ENCODE measurements at regions not wholly inside any gene's neighbourhood (a gene's known extent, or its start where the extent isn't known, plus 50 kb on each side); places are given as distances from the start of the nearest gene placed in this dataset.

DNA sequence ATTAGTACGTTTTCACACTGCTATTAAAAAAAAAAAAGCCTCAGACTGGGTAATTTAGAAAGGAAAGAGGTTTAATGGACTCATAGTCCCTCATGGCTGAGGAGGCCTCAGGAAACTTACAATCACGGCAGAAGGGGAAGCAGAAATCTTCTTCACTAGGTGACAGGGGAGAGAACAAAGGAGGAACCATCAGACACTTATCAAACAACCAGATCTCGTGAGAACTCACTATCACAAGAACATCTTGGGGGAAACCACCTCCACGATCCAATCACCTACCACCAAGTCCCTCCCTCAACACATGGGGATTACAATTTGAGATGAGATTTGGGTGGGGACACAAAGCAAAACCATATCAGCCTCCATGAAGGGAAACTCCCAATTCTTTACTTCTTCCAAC lies 85.2 kb upstream of the MAFB start:
- no peak for DNase-seq (ENCODE audit: low spot score, unreplicated experiment)
- TF ChIP-seq, protein P1, sequence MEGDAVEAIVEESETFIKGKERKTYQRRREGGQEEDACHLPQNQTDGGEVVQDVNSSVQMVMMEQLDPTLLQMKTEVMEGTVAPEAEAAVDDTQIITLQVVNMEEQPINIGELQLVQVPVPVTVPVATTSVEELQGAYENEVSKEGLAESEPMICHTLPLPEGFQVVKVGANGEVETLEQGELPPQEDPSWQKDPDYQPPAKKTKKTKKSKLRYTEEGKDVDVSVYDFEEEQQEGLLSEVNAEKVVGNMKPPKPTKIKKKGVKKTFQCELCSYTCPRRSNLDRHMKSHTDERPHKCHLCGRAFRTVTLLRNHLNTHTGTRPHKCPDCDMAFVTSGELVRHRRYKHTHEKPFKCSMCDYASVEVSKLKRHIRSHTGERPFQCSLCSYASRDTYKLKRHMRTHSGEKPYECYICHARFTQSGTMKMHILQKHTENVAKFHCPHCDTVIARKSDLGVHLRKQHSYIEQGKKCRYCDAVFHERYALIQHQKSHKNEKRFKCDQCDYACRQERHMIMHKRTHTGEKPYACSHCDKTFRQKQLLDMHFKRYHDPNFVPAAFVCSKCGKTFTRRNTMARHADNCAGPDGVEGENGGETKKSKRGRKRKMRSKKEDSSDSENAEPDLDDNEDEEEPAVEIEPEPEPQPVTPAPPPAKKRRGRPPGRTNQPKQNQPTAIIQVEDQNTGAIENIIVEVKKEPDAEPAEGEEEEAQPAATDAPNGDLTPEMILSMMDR (IDR thresholded peaks at IDR 0.05; ENCODE audit: unreplicated experiment) = no peak
- Mint-ChIP-seq H3K4me3 (ENCODE audit: low read depth) (no peak overlapping the region), H3K36me3 (ENCODE audit: insufficient read depth) (no peaks in the 10 kb centered on the region), H3K4me1 (ENCODE audit: low read depth) (no peaks in the 10 kb centered on the region), H3K27me3 (peaks cover 25% of the 10 kb centered on the region), H3K9me3 (ENCODE audit: low read depth) (no peaks in the 10 kb centered on the region), H3K27ac (no peak overlapping the region)

DNA sequence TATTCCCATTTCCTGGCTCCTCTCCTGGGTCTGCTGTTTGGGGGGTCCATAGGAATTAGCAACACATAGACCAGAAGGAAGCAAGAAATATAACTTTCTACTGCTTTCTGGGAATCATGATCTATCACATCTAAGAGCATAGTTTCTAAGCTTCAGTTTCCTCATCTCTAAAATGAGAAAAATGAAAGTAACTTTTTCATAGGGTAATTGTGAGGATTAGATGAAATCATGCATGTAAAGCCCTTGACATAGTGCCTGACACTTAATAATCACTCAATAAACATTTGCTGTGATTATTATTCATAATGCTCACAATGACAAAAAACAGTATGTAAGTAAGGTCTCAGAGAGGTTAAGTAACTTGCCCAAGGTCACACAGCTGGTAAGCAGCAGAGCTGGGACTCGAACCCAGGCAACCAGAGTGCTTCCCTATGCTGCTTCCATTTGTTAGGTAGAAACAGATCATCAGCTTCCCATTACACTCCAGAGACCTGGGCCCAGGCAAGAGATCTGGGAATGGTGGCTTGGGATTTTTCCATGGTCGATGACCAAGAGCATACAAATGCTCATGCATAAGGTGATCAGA lies 86.6 kb upstream of the MAFB start:
- H3K27ac Mint-ChIP-seq = no peak overlapping the region
- peaks cover 19% of the 10 kb centered on the region for H3K27me3 Mint-ChIP-seq
- no peak overlapping the region for H3K4me3 Mint-ChIP-seq (ENCODE audit: low read depth)
- TF ChIP-seq, protein P1 (IDR thresholded peaks at IDR 0.05; ENCODE audit: unreplicated experiment) = no peak
- H3K36me3 Mint-ChIP-seq (ENCODE audit: insufficient read depth) = no peaks in the 10 kb centered on the region
- no peaks in the 10 kb centered on the region for H3K4me1 Mint-ChIP-seq (ENCODE audit: low read depth)
- DNase-seq (ENCODE audit: low spot score, unreplicated experiment) = no peak
- no peaks in the 10 kb centered on the region for H3K9me3 Mint-ChIP-seq (ENCODE audit: low read depth)

DNA sequence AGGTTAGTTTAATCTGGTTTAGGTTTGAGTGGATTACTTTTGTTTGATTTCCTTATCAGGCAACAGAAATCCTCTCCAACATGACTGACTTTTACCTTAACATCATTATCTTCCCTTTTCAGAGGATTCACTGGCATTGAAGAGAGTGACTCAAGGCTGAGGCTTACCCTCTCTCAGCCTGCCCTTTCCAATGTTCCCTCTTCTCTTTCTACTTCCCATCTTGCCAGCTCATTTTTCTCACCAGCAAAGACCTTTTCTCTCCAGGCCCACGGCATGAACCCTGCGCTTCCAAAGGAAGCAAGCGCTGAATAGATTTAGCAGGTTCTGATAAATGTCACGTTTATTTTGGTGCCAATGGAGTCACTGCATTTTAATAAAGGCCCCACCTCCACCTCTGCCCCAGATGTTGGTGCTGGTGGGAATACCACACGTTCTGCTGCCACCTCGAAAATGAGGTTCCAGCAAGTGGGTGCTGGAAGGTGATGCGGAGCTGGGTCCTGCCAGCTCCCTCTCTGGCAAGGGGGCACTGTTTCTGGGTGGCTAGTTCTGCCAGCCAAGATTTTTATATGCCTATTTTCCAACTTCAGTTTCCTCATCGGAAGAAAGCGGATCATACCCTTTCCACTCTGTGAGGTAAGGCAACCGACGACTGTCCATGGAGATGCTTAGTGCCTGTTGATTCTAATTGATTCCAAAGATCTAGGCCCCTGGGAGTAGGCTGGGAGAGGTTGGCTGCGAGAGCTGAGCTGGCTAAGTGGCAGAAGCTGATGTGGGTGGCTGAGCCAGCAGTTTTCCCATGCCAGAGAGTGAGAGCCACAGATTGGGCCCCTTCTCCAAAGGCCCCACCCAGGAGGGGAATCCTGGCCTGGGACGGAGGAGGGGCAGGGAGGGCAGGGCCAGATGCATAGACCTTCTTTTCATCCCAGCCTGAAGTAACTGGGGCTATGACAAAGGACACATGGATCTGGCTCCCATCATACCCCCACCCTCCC lies 87.7 kb upstream of the MAFB start:
- no peak for DNase-seq (ENCODE audit: low spot score, unreplicated experiment)
- no peaks in the 10 kb centered on the region for H3K4me1 Mint-ChIP-seq (ENCODE audit: low read depth)

DNA sequence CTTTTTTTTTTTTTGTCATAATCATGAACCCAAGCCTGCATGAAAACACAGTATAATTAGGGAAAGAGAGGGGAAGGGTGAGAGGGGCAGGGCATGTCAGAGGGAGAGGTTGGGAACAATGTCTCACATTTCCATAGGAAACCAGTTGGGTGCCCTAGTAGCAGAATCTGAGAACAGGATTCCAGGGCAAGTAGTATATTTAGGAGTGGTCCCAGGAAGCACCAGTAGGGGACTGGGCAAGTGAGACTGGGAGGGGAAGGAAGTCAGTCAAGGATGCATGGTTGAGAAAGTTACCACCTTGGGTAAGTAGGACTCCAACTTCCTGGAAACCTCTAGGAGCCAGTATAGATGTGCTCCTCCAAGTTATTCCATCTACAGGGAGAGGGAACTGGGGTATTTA lies 88.6 kb upstream of the MAFB start:
- Mint-ChIP-seq H3K4me3 (ENCODE audit: low read depth) (no peak overlapping the region), H3K27ac (no peak overlapping the region), H3K9me3 (ENCODE audit: low read depth) (no peaks in the 10 kb centered on the region), H3K36me3 (ENCODE audit: insufficient read depth) (no peaks in the 10 kb centered on the region), H3K4me1 (ENCODE audit: low read depth) (no peaks in the 10 kb centered on the region), H3K27me3 (peaks cover 15% of the 10 kb centered on the region)
- DNase-seq (ENCODE audit: low spot score, unreplicated experiment) = no peak
- TF ChIP-seq, protein P1 (IDR thresholded peaks at IDR 0.05; ENCODE audit: unreplicated experiment) = no peak

More for the DNA sequence above, 87.7 kb upstream of the MAFB start:
- H3K27me3 Mint-ChIP-seq = peaks cover 13% of the 10 kb centered on the region
- no peaks in the 10 kb centered on the region for H3K9me3 Mint-ChIP-seq (ENCODE audit: low read depth)
- TF ChIP-seq, protein P1 (IDR thresholded peaks at IDR 0.05; ENCODE audit: unreplicated experiment) = no peak
- no peaks in the 10 kb centered on the region for H3K36me3 Mint-ChIP-seq (ENCODE audit: insufficient read depth)
- H3K4me3 Mint-ChIP-seq (ENCODE audit: low read depth) = no peak overlapping the region
- no peak overlapping the region for H3K27ac Mint-ChIP-seq

DNA sequence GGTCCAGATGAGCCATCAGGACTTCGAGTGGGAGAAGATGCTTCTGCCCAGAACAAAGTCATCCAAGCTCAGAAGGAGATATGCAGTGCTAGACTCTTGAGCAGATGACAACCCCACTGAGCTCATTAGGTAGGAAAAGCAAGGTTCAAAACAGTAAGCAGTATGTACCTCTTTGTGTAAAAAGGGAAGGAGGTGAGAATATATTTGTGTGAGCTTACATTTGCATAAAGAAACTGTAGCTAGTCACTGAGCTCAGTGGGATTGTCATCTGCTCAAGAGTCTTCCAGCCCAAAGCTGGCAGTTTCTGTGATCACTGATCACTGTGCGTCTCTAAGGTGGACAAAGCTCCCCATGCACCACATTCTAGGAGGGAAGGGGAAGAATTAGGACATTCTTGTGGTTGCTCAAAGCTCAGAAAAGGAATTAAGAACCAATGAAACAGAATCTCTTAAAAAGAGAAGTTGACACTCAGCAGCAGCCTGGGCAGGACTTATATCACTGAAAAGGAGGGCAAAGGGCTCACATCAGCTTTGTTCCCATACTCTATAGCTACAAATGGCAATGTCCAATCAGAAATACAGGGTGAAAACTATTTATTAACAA lies 90.0 kb upstream of the MAFB start:
- no peak overlapping the region for H3K4me3 Mint-ChIP-seq (ENCODE audit: low read depth)
- no peaks in the 10 kb centered on the region for H3K4me1 Mint-ChIP-seq (ENCODE audit: low read depth)
- no peaks in the 10 kb centered on the region for H3K9me3 Mint-ChIP-seq (ENCODE audit: low read depth)
- no peak overlapping the region for H3K27ac Mint-ChIP-seq
- H3K27me3 Mint-ChIP-seq = peaks cover 23% of the 10 kb centered on the region
- no peaks in the 10 kb centered on the region for H3K36me3 Mint-ChIP-seq (ENCODE audit: insufficient read depth)
- DNase-seq (ENCODE audit: low spot score, unreplicated experiment) = no peak
- TF ChIP-seq, protein P1 (IDR thresholded peaks at IDR 0.05; ENCODE audit: unreplicated experiment) = no peak
